Inferior parietal cortex (tissue), 1 donor: ENCODE measurements at regions not wholly inside any gene's neighbourhood (a gene's known extent, or its start where the extent isn't known, plus 50 kb on each side); places are given as distances from the start of the nearest gene placed in this dataset.
"Not testable (repeated sequence)": the region's sequence is repeated elsewhere in the genome, so short reads cannot be mapped to it uniquely, and the experiment has no call there.

Experiments used
- DNase-seq: peaks from one replicate; pipeline ENCODE4 v3.0.0-alpha.2; 2016; ENCODE audit errors: extremely low spot score

DNA sequence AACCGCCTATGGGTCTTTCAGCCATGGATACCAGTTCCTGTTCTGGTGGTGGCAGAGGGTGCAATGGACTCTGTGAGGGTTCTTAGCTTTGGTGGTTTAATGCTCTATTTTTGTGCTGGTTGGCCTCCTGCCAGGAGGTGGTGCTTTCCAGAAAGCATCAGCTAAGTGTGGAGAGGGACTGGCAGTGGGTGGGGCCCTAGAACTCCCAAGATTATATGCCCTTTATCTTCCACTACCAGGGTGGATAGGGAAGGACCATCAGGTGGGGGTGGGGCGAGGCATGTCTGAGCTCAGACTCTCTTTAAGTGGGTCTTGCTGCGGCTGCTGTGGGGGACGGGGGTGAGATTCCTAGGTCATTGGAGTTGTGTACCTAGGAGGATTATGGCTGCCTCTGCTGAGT is 298.3 kb upstream of the MAP3K7 start:
- not testable (repeated sequence) for DNase-seq

DNA sequence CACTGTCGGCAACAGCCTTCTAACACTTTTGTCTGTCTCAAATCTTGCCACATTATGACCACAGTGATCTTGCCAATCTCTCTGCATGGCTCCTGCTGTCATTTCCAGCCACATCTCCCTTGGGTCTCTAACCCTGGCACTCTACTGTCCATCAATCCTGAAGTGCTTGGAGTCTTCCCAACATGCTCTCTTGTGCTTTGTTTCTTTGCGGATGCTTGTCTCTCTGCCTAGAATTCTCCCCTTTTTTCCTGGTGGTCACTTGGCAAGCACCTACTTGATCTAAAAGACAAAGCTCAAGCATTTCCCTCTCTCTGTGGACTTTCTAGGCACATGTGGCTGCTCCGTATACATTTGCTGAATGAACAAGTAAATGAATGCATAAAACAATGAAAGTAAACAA is 290.7 kb upstream of the MAP3K7 start:
- DNase-seq = no peak

DNA sequence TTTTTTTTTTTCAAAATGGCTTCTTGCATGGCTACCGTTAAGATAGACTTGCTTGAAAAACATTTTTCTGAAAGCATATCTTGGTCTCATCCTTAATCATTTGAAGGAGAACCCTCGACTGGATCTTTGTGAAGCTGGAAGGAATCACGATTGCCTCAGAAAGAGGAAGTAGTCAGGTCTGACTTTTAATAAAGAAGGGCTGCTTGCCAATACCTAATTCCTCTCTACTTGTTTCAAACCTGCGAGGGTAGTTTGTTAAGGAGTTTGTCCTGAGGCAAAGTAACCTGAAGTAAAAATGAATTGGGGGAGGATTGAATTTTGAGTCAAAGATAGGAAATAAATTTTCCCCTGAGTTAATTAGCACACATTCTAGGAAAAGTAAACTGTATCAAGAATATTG is 288.1 kb upstream of the MAP3K7 start:
- DNase-seq = no peak

DNA sequence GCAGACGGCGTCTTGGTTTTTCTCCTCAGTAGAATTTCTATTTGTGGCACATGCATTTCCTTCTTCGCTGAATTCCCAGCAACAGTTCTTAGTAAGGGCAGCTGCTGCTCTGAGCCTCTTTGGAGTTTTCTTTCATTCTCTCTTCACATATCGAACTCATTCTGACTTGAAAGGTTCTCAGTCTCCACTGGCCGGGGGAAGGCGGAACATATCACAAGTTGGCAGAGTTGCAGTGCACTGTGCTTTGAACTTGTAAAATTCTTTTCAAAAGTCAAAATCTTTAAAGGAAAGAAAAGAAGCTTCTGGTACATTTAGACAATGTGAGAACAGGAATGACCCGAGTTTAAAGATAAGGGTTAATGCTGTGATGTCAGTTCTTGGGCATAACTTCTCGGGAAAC is 286.1 kb upstream of the MAP3K7 start:
- no peak for DNase-seq

DNA sequence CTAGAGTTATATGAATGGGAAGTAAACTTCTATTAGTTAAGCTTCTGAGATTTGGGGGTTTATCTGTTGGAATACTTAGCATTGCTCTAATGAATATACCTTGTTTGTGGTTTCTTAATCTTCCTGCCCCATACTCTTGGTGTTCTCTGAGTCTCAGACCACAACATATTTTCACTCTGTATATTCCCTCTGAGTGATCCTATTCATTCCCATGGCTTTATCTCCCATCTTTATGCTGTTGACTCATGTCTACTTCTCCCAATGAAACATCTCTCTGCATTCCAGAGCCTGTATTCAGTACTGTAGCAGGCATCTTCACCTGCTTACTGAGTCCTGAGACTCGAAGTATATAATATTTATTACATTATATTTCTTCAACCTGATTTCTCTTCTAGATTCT is 283.7 kb upstream of the MAP3K7 start:
- DNase-seq = no peak

DNA sequence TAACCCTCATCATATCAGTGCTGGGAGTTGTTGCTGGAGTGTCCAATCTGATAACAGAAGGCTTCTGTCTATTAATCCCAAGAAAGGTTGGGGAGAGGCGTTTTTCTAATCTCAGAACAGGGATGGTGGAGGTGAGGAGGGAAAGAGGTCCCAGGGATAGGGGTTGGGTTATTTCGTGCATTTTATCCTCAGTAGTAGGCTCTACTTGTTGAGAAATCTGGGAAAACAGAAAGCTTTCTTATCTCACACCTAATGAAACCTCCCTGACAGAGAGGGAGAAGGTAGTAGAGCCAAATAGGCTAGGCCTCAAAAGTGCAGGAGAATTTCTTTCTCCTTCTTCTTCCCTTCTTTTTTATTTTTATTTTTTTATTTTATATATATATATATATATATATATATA is 281.8 kb upstream of the MAP3K7 start:
- DNase-seq = no peak

DNA sequence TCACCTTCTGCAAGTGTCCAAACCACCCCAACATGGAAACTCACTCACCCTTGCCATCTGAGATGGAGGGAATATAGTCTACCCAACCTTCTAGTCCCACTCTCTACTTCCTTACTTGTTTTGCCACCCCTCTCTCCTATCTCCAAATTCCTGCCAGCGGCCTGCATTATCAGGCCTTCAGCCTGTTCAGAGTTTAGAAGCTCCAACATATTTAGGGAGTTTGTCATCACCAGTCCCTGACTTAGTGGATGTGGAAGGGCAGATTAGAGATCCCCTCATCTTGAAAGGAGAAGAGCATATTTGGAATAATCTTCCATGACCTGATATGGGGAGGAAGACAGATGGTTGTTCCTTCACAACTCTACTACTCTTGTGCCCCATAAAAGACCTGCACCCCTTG is 281.4 kb upstream of the MAP3K7 start:
- no peak for DNase-seq

DNA sequence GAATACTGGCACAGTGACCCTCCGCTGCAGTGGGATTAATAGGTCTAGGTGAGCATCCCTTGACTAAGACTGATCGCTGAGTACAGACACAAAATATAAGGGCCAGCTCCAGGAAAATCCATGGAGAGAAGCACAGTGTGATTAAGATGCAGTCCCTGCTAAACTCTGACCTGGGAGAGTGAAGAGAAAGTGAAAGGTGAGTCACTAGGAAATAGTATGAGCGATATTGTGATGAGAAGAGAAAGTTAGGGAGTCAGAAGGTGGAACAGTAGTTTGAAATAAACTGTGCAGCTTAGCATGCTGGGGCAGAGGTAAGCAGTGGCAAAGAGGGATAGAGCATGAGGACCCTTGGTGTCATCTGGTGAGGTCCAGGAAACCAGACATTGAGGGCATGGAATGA is 278.6 kb upstream of the MAP3K7 start:
- no peak for DNase-seq

DNA sequence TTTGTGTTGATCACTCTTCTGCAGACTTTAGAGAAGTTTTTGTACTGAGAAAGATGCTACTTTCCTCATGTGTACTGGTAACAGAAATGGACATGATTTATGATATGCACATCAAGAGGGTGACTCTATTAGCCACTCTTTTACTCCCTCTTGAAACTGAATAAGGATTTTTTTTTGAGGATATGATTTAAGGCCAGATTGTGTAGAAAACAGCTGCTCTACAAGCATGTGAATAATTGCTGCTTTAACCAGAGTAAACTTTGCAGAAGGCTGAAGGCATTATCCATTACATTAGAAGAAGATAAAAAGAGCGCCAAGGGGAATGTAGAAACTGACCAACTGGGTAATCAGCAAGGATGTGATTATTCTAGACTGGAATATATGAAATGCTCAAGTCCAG is 276.2 kb upstream of the MAP3K7 start:
- no peak for DNase-seq

DNA sequence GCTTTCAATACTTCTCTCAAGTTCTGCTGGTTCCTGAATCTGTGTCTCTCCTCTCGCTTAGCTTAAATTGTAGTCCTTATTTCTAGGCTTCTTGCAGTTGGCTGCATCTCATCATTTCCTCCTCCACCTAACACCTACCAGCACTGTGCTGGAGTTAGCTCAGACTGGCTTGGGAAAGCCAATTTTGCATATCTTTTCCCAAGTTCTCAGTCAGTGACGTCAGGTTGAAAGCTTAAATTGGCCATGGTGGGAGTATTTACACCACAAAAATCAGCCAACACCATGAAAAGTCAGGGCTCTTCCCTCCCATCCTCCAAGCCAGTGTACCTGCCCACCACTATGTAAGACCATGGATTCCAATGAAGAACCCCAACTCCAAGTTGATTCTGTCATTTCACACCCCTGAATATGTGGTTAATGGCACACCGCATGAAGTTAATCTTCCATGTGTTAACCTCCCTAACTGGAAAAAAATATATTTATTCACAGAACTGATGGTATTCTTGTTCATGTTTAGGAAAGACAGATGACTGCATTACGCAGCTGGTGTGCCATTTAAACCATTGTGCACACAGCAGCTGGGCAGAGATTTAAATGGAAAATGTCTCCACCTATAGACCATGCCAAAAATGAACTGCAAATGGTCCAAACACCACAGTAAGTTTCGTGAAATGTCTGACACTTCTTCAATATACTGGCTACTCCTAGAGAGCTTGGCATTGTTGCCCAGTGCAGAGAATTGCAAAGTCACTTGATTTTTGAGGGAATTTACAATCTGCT is 274.1 kb upstream of the MAP3K7 start:
- DNase-seq = peak; percentile 55

DNA sequence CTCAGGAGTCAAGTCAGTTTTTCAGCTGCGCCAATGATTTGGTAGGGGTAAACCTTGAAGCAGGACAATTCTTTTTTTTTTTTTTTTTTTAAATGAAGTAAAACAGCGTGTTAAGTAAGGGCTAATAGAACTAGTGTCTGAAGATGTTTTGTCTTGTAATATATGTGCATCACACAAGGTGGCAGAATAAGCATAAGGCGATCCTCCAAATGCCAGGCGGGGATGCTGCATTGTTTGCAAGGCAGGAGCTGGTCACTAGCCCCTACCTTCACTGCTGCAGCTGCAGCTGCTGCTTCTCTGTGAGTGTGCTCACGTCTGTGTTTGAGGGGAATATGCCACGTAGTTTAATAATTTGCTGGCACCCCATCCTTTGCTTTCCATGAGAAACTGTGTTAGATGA is 272.7 kb upstream of the MAP3K7 start:
- DNase-seq = no peak

DNA sequence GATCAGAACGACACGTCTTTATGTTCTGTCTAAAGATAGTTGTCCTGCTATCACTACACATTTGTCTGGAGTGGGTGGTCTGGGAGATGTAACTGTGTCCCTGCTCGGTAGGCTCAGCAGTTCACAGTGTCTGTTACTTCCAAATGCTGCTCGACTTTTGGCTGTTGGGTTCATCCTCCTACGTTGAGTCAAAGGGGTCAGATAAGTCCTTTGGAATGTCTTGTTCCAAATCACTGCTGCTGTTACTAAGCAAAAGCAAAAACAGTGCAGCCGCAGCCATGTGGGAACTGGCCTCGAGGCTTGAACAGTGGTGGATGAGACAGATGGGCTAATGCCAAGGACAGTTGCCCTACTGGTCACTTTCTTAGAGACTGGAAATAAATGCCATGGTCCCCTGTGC is 272.2 kb upstream of the MAP3K7 start:
- no peak for DNase-seq

DNA sequence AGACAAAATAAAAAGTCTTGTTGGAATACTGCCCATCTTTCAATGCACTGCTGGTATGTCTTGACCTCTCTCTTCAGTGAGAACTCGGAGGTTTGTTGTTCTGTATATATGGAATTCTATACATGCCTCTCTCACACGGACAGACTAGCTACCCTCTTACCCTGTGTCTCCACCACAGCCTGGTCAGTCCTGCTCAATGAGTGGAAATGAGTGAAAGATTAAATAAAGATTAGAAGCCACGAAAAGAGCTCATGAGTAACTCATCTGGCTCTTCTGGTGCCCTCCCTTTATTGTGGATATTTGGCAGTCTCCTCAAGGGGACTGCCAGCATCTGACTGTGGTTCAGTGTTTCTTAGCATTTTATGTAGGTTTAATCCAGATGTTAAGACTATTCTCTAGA is 262.8 kb upstream of the MAP3K7 start:
- no peak for DNase-seq

DNA sequence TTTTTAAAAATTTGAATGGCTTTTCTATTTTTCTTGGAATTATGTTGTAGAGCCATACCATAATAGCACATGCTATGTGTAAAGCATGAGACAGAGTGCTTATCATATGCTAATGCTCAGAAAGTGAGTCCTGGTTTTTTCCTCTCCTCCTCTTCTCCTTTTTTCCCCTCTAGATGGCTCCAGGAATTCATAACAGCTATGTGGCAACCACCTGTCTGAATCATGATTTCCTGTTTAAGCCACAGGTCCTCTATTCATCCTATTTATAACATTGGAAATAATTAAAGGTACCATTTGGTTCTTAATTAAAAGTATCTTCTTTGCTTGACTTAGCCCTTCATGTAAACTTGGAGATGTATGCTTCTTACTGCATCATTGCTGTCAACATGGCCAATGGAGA is 260.0 kb upstream of the MAP3K7 start:
- DNase-seq = no peak

DNA sequence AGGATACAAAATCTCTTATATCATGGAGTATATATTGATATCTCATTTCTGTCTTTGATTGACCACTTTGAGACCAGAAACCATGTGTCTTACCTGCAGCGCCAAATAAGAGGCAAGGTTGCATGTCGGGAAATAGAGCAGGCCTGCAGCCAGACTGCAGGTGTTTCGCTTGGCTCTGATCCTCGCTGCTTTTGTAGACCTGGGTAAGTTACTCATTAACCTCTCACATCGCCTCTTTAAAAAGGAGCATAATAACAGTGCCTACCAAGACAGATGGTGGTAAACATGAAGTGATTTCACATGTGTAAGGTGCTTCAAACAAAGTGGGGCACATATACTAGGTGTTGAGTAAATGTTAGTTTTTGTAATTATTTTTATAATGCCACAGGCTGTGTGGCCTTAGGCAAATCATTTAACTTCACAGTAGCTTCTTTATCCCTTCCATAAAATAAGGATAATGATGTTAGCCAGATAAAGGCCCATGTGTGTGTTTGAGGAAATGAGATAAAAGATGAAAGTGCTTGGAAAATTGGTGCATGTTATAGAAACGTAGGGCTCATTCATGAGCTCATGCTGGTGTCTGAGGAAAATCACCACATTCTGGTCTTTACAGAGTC is 248.8 kb upstream of the MAP3K7 start:
- no peak for DNase-seq

DNA sequence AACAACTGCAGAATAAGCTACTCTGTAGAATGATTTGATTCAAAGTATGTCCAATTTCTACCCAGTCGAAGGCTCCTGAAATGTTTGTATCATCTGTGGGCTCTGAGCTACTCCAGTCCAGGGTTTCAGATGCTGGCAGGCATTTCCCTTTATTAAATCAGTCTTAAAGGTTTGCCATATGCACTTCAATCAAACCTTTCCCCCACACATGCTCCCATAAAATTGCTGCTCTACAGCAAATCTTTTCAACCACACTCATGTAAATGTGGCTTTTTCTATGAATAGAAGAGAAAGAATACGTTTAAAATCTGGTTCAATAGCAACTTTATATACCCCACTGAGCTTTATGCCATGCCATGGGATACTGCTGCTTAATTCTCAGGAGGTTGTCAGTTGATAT is 242.4 kb upstream of the MAP3K7 start:
- DNase-seq = no peak

DNA sequence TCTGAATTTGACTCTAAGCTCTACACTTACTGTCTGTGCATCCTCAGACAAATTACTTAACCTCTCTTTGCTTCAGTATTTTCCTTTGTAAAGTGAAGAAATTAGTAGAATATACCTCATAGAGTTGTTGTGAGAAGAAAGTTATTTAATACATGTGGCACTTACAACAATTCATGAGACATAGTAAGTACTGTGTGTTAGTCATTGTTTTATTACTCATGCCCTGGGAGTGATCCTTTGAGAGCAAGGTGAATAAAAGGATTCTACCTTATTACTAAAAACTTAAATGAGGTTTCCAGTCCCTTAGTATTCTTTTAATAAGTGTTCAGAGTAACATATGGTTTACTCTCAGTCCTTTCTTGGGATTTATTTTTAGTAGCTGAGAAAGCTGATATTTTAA is 233.6 kb upstream of the MAP3K7 start:
- no peak for DNase-seq

DNA sequence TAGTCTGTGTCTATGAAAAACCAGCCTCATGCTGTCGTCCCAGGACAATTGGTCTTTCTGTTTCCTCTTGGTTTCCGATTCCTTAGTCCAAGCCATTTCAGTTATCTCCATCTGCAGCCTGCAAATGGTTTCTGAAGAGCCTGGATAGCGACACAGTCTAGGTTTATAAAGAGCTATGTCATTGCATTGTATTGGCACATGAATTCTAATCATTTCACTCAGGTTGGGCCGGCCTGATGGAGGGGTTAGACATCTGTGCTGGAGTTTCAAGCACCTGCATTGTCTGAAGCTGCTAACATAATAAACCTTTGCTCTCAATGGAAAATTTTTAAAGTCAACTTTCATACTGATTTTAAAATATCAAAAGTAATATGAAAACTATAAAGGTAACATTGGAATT is 232.6 kb upstream of the MAP3K7 start:
- DNase-seq = no peak

DNA sequence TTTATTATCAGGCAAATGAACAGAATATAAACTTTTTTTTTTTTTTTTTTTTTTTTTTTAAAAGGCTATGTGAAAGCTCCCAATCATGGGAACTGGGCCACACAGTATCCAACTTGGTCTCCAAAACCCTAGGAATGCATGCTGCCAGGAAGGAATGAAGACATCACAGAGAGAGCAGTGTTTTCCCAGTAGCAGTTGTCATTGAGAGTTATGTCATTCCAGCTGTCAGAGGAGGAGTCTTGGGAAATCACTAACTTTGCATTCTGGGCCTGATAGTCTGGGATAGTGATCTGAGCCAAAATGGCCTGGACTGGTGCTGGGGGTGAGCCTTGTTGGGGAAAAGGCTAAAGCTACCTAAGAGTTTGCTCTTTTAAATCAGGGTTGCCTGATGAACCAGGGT is 231.3 kb upstream of the MAP3K7 start:
- no peak for DNase-seq

DNA sequence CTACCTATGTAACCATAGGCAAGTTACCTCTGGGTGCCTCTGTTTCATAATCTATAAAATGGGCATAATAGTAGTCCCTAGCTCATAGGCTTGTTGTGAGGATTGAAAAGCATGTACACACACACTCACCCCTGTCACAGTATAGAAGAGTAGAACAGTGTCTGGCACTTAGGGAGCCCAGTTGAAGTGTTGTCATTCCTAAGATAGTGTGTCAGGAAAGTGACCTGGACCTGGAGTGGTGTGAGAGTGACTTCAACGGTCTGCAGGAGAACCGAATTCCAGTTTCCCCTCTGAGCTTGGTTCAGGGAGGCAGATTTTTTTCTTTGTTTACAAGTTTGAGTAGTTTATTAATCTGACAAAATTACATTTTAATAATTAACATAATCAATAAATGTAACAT is 229.9 kb upstream of the MAP3K7 start:
- no peak for DNase-seq

DNA sequence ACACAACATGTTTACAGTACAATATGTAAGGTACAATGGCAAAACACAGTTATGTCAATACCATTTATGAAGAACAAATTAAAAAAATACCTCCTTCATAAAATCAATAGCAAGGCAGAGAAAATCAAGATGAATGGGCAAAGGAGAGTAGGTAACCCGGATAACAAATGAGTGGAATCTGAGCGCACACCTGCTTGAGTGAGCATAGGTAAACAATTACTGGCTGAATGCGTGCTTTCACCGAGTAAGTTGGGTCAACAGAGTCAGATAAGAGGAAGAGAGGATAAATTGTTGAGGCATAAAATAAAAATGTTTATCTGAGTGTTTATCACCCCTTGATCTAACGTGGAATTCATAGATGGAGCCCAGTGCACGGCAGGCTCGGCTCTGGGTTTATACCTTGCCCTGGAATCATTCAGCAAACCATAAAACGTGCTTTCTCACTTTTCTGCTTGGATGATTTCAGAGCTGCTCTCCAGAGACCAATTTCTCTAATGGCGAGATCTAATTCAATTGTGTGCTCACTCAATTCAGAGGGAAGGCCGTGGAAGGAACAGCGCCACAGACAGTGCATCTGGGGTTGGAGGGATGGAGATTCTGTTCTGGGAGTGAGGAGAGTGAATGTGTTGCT is 224.8 kb upstream of the MAP3K7 start:
- no peak for DNase-seq

DNA sequence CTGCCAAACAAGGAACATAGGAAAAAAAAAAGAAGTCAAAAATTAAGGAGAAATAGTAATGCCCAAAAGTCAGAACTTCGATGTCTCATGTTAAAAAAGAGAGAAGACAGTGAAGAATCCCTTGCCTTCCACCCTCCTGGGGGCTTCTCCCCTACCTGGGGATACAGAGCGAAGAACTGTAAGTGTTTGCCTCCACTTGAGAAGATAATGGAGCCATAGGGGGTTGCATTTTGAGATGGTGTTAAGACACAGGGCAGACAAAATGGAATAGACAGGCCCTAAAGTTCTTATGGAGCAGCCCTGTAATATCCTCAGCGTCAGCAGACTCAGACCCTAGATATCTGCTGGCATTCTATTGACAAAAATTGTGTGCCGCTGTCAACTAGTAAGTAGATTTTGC is 222.2 kb upstream of the MAP3K7 start:
- no peak for DNase-seq
